Endothelial cell of umbilical vein (primary cell): ENCODE measurements at regions not wholly inside any gene's neighbourhood (a gene's known extent, or its start where the extent isn't known, plus 50 kb on each side); places are given as distances from the start of the nearest gene placed in this dataset.

Experiments
- BruUV-seq: library from RNA; stranded (reverse); fragments of 400-500 nt; replicated peaks from 2 replicates; lab custom pipeline; 2021; lab: Mats Ljungman, UMichigan
- CTCF ChIA-PET: fragments of 300-600, 350-600 bp; sonication (Branson Sonifier 250); formaldehyde crosslinking; loops from one replicate; lab custom pipeline; 2021; ENCODE audit warnings: antibody characterized with exemption, inconsistent platforms; lab: Charles Lee
- POLR2A ChIA-PET: fragments of 300-600, 350-600 bp; sonication (Branson Sonifier 250); formaldehyde crosslinking; loops from one replicate; lab custom pipeline; 2021; ENCODE audit warnings: antibody characterized with exemption, inconsistent platforms; lab: Charles Lee
- DNase-seq: peaks from one replicate; pipeline ENCODE4 v3.0.0-alpha.2; 2011; ENCODE audit warnings: low read depth, low spot score
- FAIRE-seq: peaks from 2 replicates; lab custom pipeline; 2011; peaks lifted over from hg19 to GRCh38; lab: Jason Lieb, UNC
- H2AFZ ChIP-seq: 2 replicates; pipeline ENCODE4 v1.6.0; 2012; ENCODE audit warnings: low read depth, low read length, control low read depth, inconsistent platforms
- H3K27ac ChIP-seq: 2 replicates; pipeline ENCODE4 v1.5.1; 2011; ENCODE audit warnings: low read depth, mild to moderate bottlenecking, control low read depth, low read length, moderate library complexity; ENCODE audit not compliant: insufficient read depth
- H3K27me3 ChIP-seq, 2 experiments: 2 replicates each; pipeline versions ENCODE4 v1.6.0 to v1.6.1; 2011; ENCODE audit warnings: low read length in 2 of 2, mixed read lengths in 1 of 2; ENCODE audit not compliant: control insufficient read depth in 2 of 2, insufficient read depth in 2 of 2
- H3K36me3 ChIP-seq, 2 experiments: 2 replicates in 1 of 2; 3 replicates in 1 of 2; pipeline ENCODE4 v1.5.1; 2011; ENCODE audit warnings: low read length in 2 of 2, mild to moderate bottlenecking in 1 of 2, moderate library complexity in 1 of 2; ENCODE audit not compliant: control insufficient read depth in 2 of 2, insufficient read depth in 2 of 2; ENCODE audit errors: extremely low read depth in 1 of 2
- H3K4me1 ChIP-seq: 3 replicates; pipeline ENCODE4 v1.5.1; 2011; ENCODE audit warnings: mild to moderate bottlenecking, low read length; ENCODE audit not compliant: control insufficient read depth, insufficient read depth; ENCODE audit errors: extremely low read depth
- H3K4me2 ChIP-seq: 2 replicates; pipeline ENCODE4 v1.6.1; 2011; ENCODE audit warnings: low read length, control low read depth, mixed read lengths; ENCODE audit not compliant: insufficient read depth
- H3K4me3 ChIP-seq, 3 experiments: fragments of 200-600 bp in 1 of 3; sonication (generic), shearing (Covaris generic) in 1 of 3; replicated peaks in 1 of 3; 2 replicates each; pipeline ENCODE4 v1.5.1; 2011 to 2016; ENCODE audit warnings: control low read depth in 3 of 3, low read length in 3 of 3, mild to moderate bottlenecking in 2 of 3, inconsistent platforms in 1 of 3, low read depth in 1 of 3, moderate library complexity in 1 of 3; ENCODE audit not compliant: insufficient read depth in 1 of 3
- H3K79me2 ChIP-seq: 2 replicates; pipeline ENCODE4 v1.6.0; 2012; ENCODE audit warnings: low read length, inconsistent platforms; ENCODE audit not compliant: control insufficient read depth, insufficient read depth
- H3K9ac ChIP-seq: replicated peaks from 2 replicates; pipeline ENCODE3; 2011; ENCODE audit warnings: low read length, control low read depth; ENCODE audit not compliant: insufficient read depth; ENCODE audit errors: extremely low read depth
- H3K9me1 ChIP-seq: replicated peaks from 3 replicates; pipeline ENCODE4 v1.6.0; 2011; ENCODE audit warnings: mild to moderate bottlenecking, low read length; ENCODE audit not compliant: control insufficient read depth, insufficient read depth; ENCODE audit errors: extremely low read depth
- H3K9me3 ChIP-seq: replicated peaks from 2 replicates; pipeline ENCODE4 v1.5.1; 2012; ENCODE audit warnings: low read length, inconsistent platforms; ENCODE audit not compliant: control insufficient read depth, insufficient read depth
- H4K20me1 ChIP-seq: replicated peaks from 2 replicates; pipeline ENCODE3; 2011; ENCODE audit warnings: mild to moderate bottlenecking, low read length; ENCODE audit not compliant: control insufficient read depth, insufficient read depth; ENCODE audit errors: extremely low read depth
- EZH2 ChIP-seq: IDR thresholded peaks from 2 replicates; pipeline ENCODE4 v1.6.1; 2012; ENCODE audit warnings: borderline replicate concordance, low read depth, mild to moderate bottlenecking, moderate library complexity, low read length, inconsistent platforms; ENCODE audit not compliant: severe bottlenecking
- FOS ChIP-seq: IDR thresholded peaks from 2 replicates; pipeline ENCODE4 v1.6.1; 2011; ENCODE audit warnings: mild to moderate bottlenecking, low read length, moderate library complexity, borderline replicate concordance; ENCODE audit not compliant: insufficient read depth
- GATA2 ChIP-seq: IDR thresholded peaks from 2 replicates; pipeline ENCODE4 v1.7.0; 2011; ENCODE audit warnings: low read depth, mild to moderate bottlenecking, moderate library complexity, mixed read lengths, low read length; ENCODE audit not compliant: insufficient read length, insufficient read depth
- JUN ChIP-seq: IDR thresholded peaks from 2 replicates; pipeline ENCODE4 v1.6.1; 2011; ENCODE audit warnings: borderline replicate concordance, low read depth; ENCODE audit not compliant: insufficient read length, insufficient read depth
- MYC ChIP-seq: IDR thresholded peaks from one replicate; pipeline ENCODE4 v1.6.1; 2011; ENCODE audit warnings: mild to moderate bottlenecking, low read depth, low read length
- POLR2A ChIP-seq: IDR thresholded peaks from 2 replicates; pipeline ENCODE4 v1.6.1; 2012; ENCODE audit warnings: low read depth, mild to moderate bottlenecking, control low read depth, low read length
- POLR2AphosphoS5 ChIP-seq: IDR thresholded peaks from 2 replicates; pipeline ENCODE4 v1.6.1; 2012; ENCODE audit warnings: low read depth, mild to moderate bottlenecking, control low read depth, low read length, moderate library complexity; ENCODE audit not compliant: insufficient read depth
- dilution Hi-C: fragments of 300-500 bp; cut with MboI; formaldehyde crosslinking; loops from one replicate; pipeline ENCODE4 v1.15.0; 2019; ENCODE audit warnings: low sequenced_read_pairs; ENCODE audit not compliant: extremely low pct_ligation_motif_present
- intact Hi-C: fragments of 100-400 bp; cut with micrococcal nuclease; formaldehyde crosslinking; loops from one replicate; pipeline ENCODE4 v1.10.0; 2022
- TF ChIP-seq, protein P1 (sequence below): IDR thresholded peaks from 2 replicates; pipeline ENCODE4 v1.6.1; 2011; ENCODE audit not compliant: insufficient read depth, insufficient read length
- TF ChIP-seq, protein P2 (sequence below), 2 donors: IDR thresholded peaks; 1 replicate in 1 of 2; 2 replicates in 1 of 2; pipeline ENCODE4 v1.5.1; 2011; ENCODE audit warnings: low read length in 2 of 2, mild to moderate bottlenecking in 2 of 2, moderate library complexity in 2 of 2, control low read depth in 1 of 2, inconsistent platforms in 1 of 2, low read depth in 1 of 2; ENCODE audit not compliant: insufficient read depth in 1 of 2; ENCODE audit errors: extremely low read depth in 1 of 2

DNA sequence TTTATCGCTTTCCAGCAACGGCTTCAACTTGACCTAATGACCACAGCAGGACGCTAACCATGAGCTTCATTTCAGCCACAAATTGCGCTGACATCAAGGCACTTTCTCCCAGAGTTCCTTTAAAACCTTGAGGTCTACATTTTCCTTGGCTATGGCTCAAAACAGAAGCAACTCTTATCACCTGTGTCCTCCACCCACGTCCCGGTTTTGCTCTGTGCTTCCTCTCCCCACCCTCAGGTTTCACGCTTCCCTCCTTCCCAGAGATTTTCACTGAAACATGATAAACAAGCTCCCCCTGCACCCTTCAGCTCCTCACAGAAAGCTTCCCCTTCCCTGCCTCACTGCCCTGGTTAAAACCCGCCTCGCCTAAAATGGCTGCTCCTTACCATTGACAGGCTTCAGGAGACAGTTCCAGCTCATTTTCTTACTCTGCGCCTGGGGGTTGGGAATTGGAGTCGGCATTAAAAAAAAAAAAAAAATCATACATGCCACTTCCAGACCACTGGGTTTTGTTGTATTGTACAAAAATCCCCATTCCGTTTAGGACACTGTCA lies 229.5 kb downstream of the UBE3D start:
- Histone ChIP-seq H3K9ac (no peak overlapping the region), H3K9me1 (no peaks in the 10 kb centered on the region), H3K9me3 (no peaks in the 10 kb centered on the region), H3K27me3 (peaks cover 0 to 2% of the 10 kb centered on the region in 2 experiments), H3K4me2 (no peak overlapping the region), H2AFZ (no peak overlapping the region), H3K79me2 (no peaks in the 10 kb centered on the region), H3K36me3 (no peaks in the 10 kb centered on the region), H3K27ac (no peak overlapping the region), H4K20me1 (no peaks in the 10 kb centered on the region), H3K4me3 (no peak overlapping the region), H3K4me1 (no peaks in the 10 kb centered on the region)
- BruUV-seq, result no TSS peak
- no peak for TF ChIP-seq GATA2
- TF ChIP-seq MYC, result no peak
- no peak for TF ChIP-seq POLR2AphosphoS5
- TF ChIP-seq, protein P1, sequence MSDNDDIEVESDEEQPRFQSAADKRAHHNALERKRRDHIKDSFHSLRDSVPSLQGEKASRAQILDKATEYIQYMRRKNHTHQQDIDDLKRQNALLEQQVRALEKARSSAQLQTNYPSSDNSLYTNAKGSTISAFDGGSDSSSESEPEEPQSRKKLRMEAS, result no peak
- TF ChIP-seq FOS, result no peak
- TF ChIP-seq JUN, result no peak
- TF ChIP-seq, protein P2, sequence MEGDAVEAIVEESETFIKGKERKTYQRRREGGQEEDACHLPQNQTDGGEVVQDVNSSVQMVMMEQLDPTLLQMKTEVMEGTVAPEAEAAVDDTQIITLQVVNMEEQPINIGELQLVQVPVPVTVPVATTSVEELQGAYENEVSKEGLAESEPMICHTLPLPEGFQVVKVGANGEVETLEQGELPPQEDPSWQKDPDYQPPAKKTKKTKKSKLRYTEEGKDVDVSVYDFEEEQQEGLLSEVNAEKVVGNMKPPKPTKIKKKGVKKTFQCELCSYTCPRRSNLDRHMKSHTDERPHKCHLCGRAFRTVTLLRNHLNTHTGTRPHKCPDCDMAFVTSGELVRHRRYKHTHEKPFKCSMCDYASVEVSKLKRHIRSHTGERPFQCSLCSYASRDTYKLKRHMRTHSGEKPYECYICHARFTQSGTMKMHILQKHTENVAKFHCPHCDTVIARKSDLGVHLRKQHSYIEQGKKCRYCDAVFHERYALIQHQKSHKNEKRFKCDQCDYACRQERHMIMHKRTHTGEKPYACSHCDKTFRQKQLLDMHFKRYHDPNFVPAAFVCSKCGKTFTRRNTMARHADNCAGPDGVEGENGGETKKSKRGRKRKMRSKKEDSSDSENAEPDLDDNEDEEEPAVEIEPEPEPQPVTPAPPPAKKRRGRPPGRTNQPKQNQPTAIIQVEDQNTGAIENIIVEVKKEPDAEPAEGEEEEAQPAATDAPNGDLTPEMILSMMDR (IDR thresholded peaks at IDR 0.05; ENCODE audit: extremely low read depth in 1 of 2, insufficient read depth in 1 of 2, low read depth in 1 of 2, low read length in 2 of 2), result no peak
- TF ChIP-seq EZH2, result no peak
- TF ChIP-seq POLR2A, result no peak
- no peak for FAIRE-seq
- intact Hi-C loops, result no loop called here
- dilution Hi-C loops, result no loop called here
- POLR2A ChIA-PET, result no interaction called here
- CTCF ChIA-PET, result interaction anchor here (0.6 kb wide), 1 partner anchor 67 kb away, joined by 3 read pairs; no protein-coding TSS in a partner anchor
- no peak for DNase-seq
